AML-193 (cell line): ENCODE measurements at regions not wholly inside any gene's neighbourhood (a gene's known extent, or its start where the extent isn't known, plus 50 kb on each side); places are given as distances from the start of the nearest gene placed in this dataset.
A peak's percentile ranks its signal among the peaks of the same experiment; 100 is the strongest.
"Not testable (repeated sequence)": the region's sequence is repeated elsewhere in the genome, so short reads cannot be mapped to it uniquely, and the experiment has no call there.

ENCODE experiments used
- DNase-seq, 2 experiments: peaks; one replicate each; lab custom pipeline; 2025; lab: John Stamatoyannopoulos, UW

GRCh38 chr6:63440594-63440993 lies 120.8 kb upstream of the LGSN start:
- no peak for DNase-seq

GRCh38 chr6:63441266-63441956 lies 121.6 kb upstream of the LGSN start:
- no peak for DNase-seq

DNA sequence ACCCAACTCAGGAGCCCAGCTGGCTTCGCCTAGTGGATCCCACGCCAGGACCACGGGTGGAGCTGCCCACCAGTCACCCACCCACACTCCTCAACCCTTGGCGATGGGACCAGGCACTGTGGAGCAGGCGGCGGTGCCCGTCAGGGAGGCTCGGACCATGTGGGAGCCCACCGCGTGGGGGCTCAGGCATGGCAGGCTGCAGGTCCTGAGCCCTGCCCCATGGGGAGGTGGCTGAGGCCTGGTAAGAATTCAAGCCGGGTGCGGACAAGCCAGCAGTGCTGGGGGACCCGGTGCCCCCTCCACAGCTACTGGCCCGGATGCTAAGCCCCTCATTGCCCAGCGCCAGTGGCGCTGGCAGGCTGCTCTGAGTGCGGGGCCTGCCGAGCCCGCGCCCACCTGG lies 123.1 kb upstream of the LGSN start:
- no peak for DNase-seq

DNA sequence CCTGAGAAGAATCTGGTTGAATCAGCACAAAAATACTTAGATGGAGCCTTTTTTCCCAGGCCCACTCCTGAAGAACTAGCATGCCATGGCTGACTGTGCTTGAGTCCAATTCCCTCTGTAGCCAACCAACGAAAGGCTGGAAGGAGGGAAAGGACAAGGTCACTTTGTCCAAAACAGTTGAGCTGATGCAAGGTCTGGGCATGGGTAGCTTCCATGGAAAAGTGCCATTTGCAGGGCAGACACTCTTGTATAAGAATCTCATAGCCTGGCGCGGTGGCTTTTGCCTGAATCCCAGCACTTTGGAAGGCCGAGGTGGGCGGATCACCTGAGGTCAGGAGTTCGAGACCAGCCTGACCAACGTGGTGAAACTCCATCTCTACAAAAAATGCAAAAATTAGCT lies 125.0 kb upstream of the LGSN start:
- DNase-seq = no peak

DNA sequence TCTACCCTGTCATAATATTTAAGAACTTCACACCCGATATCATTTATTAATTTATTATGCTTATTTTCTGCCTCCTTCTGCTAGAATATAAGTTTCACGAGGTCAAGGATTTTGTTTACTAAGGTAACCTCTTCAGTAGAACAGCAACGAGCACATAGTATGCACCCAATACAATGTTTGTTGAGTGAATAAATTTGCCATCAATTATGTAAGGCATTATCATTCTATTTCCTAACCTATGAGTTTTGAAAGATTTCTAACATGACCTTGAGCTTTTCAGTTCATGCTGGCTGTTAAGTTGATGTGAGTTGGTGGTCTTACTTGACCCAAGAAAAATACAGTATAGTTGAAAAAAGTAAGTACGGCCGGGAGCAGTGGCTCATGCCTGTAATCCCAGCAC lies 125.9 kb upstream of the LOC128125822 start:
- no peak for DNase-seq

DNA sequence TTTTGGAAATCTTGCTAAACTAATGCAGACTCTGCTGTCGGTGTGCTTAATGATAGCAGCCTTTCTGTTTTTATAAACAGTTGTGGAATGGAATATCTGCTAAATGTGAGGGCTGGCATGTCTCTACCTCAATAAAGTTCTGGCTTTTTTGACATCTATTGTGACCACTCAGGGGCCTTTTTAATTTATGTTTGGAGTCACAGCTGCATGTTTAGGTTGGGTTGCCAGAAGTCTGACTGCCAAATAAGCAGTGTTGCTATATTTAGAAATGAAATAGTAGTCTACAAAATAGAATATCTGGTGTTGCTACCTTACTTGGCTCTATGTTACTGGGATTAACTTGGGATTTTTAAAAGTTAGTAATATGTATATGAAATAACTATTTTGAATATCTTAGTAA lies 125.1 kb upstream of the LOC128125822 start:
- DNase-seq = no peak

- no peak for DNase-seq
Measured at GRCh38 chr6:63448229-63448628, 124.1 kb upstream of the LOC128125822 start.

DNA sequence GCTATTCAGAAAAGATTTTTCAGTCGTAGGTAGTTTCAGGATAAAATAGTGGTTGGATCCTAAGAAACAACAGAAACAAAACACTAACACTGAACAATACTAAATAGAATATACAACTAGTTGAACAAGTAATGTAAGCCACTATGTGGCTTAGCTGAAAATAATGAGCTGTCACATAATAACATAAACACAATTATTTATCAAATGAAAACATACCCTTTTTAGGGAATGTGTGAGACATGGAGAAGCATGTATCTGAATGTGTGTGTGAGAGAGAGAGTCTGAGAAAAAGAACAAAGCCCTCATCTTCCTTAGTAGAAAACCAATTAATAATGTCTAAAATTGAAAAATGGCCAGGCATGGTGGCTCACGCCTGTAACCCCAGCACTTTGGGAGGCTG lies 122.6 kb upstream of the LOC128125822 start:
- no peak for DNase-seq

- DNase-seq = no peak
Measured at GRCh38 chr6:63451238-63451637, 121.0 kb upstream of the LOC128125822 start.

DNA sequence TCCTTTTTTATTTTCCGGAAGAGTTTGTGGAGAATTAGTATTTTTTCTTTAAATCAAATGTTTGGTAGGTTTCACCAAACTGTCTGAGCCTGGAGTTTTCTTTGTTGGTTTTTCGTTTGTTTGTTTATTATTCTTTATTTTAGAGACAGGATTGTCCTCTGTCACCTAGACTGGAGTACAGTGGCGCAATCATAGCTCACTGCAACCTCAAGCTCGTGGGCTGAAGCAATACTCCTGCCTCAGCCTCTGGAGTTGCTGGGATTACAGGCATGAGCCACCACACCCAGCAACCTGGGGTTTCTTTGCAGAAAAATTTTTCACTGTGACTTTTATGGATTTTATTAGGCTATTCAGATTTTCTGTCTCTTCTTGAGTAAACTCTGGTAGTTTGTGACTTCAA lies 120.2 kb upstream of the LOC128125822 start:
- DNase-seq = peak in 1 of 2 experiments; percentile 11

DNA sequence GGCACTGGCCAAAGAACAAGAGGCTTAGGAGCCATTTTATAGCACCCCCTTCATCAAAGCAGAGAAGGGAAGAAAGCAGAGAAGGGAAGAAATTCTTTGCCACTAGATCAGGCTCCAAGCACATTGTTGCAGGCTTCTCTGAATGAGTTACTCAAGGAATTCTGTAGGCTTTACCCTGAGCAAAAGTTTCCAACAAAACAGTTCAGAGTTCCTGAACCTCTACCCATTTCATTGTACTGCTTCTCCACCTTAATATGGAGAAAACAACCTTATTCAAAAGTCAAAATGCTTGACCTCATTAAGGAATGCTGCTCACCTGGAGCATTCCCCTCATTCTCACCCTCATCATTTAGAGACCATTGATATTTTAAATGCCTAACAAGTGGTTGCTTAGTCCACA lies 115.5 kb upstream of the LOC128125822 start:
- no peak for DNase-seq

DNA sequence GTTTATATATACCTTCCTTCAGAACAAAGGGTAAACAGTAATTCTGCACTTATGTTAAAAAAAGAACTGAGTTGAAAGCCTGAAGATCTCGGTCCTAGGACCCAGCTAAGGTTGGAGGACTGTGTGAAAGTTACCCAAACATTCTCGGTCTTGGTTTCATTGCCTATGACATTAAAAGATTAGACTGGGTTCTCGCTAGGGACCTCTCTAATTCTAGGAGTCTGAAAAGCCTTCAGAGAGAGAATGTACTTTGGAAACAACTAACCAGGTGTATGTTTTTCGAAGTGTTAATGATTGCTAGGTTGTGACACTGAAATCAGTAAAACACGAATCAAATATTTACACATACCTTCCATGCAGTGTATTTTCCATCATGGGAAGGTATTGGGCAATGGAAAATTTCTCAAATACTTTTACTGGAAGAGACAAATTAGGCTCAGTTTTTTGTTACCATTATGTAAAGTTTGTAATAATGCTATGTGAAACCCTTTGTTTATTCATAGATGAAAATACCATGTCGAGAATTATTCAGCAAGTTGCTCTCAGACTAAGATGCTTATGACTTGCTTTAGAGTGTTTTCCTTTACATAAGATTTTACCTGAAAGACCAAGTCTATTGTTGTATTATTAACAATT lies 113.7 kb upstream of the LOC128125822 start:
- DNase-seq = no peak

- DNase-seq = no peak
Measured at GRCh38 chr6:63459814-63460213, 112.5 kb upstream of the LOC128125822 start.

DNA sequence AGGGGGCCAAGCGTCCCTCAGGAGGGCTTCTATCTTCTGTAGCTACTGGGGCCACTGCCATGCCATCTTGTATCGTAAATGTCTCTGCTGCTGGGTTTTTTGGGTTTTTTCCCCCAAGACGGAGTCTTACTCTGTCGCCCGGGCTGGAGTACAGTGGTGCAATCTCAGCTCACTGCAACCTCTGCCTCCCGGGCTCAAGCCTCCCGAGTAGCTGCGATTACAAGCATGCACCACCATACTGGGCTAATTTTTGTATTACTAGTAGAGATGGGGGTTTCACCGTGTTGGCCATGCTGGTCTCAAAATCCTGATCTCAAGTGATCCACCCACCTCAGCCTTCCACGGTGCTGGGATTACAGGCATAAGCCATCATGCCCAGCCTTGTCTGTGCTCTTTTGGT lies 111.3 kb upstream of the LOC128125822 start:
- DNase-seq = no peak

- no peak for DNase-seq
Measured at GRCh38 chr6:63464060-63464459, 108.2 kb upstream of the LOC128125822 start.

DNA sequence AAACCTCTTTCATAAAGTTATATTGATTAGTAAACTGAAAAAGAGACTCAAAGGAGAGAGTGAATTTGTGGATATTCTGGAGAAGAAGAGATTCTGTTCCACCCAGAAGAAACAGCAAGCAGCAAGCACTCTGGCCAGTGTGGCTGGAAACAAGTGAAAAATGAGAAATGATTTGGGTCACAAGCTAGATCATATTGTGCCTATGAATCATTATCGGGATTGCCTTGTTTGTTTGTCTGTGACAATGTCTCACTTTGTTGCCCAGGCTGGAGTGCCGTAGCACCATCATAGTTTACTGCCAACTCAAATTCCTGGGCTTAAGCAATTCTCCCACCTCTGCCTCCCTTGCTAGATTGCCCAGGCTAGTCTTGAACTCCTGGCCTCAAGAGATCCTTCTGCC lies 106.5 kb upstream of the LOC128125822 start:
- DNase-seq = no peak

- DNase-seq = no peak
Measured at GRCh38 chr6:63466242-63466733, 106.0 kb upstream of the LOC128125822 start.

DNA sequence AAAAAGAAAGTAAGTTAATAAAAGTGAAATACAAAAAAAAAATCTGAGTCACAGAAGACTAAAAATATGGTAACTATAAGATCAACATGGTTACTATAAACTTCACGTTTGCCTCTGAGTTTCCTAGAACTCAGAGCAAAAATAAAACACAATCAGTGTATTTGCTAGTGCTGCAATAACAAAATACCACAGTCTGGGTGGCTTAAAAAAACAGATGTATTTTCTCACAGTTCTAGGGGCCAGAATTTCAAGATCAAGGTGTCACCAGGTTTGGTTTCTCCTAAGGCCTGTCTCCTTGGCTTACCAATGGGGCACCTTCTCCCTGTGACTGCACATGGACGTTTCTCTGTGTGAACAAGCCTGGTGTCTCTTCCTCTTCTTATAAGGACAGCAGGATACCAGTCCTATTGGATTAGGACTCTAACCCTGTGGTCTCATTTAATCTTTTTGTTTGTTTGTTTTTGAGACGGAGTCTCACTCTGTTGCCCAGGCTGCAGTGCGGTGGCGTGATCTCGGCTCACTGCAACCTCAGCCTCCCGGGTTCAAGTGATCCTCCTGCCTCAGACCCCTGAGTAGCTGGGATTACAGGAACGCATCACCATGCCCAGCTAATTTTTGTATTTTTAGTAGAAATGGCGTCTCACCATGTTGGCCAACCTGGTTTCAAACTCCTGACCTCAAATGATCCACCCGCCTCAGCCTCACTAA lies 104.9 kb upstream of the LOC128125822 start:
- DNase-seq = no peak

DNA sequence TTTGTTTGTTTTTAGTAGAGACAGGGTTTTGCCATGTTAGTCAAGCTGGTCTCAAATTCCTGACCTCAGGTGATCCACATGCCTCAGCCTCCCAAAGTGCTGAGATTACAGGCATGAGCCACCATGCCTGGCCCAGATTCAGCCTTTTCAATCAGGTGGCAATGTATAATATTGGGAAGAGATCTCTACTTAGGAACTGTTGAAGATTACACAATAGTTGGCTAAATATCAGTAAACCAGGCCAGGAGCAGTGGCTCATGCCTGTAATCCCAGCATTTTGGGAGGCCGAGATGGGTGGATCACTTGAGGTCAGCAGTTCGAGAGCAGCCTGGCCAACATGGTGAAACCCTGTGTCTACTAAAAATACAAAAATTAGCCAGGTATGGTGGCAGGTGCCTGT lies 101.1 kb upstream of the LOC128125822 start:
- not testable (repeated sequence) for DNase-seq

DNA sequence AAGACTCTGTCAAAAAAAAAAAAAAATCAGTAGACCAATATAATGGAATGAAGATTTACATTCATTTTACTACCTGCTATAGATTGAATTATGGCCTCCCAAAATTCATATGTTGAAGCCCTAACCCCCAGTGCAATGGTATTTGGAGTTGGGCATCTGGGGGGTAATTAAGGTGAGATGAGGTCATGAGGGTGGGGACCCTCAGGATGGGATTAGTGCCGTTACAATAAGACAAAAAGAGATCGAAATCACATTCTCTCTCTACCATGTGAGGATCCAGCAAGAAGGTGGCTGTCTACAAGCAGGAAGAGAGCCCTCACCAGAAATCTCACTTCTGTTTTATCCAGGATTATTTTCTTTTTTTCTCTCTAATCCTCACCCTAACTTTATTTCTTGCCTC lies 100.6 kb upstream of the LOC128125822 start:
- no peak for DNase-seq

DNA sequence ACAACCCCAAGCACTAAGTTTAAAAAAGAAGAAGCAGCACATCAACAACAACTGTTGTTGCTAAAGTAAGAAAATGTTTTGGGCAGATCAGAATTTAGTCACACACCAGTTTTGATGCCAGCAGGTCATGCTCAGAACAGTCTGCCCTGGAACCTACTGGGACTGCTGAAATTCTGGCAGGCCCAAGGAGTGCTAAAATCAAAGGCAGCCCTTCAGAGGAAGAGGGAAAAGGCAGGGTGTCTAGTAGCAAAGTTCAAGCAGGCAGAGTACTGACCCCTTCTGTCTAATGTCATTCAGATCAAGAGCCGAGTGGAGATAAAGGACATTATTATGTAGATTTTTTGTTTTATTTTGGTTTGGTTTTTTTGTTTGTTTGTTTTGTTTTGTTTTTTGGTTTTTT lies 96.6 kb upstream of the LOC128125822 start:
- DNase-seq = no peak

DNA sequence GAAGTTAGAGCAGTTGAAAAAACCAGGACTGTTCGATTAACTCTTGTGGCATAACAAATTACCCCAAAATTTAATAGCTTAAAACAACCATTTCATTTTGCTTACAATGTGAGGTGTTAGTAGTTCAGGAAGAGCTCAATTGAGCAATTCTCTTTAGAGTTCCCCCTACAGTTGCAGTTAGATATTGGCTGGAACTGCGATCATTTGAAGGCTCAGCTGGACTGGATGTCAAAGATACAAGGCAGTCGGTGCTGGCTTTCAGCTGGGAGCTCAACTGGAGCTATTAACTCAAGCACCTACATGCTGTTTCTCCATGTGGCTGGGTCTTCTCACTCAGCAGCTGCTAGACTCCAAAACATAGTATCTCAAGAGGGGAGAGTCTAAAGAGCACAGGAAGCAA lies 96.0 kb upstream of the LOC128125822 start:
- DNase-seq = peak; percentile 23

DNA sequence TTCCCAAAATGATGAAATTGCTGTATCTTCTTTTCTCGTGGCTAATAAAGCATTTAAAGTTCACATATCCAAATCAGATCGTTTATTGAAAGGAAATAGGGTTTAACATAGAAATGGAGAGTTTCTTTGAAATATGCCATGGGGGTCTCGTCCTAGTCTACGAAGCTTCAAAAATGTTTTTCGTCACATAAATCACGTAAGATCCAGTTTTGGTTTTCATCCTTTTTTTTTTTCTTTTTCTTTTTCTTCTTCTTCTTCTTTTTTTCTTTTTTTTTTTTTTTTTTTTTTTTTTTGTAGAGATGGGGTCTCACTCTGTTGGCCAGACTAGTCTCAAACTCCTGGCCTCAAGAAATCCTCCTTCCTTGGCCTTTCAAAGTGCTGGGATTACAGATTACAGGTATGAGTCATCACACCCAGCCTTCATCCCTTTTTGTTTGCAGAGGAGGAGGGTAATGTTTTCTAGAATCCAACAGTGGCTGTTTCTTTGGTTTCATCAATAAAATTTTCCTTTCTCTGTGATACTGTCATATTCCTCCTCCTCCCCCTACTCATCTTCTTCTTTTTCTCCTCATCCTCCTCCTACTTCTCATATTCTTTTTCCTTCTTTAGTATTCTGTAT lies 94.7 kb upstream of the LOC128125822 start:
- no peak for DNase-seq
